Aorta (tissue), 5 donors: ENCODE measurements at regions not wholly inside any gene's neighbourhood (a gene's known extent, or its start where the extent isn't known, plus 50 kb on each side); places are given as distances from the start of the nearest gene placed in this dataset.

ENCODE experiments used
- ATAC-seq: fragments of 200-7000 bp; cut with Tn5 transposase; one replicate; pipeline ENCODE4 v1.9.1; 2022; ENCODE audit warnings: moderate library complexity; ENCODE audit not compliant: low FRiP score
- DNase-seq, 2 donors: peaks; one replicate each; pipeline ENCODE4 v3.0.0-alpha.2; 2020
- H3K27ac ChIP-seq, 2 donors: one replicate each; pipeline ENCODE4 v1.5.1; 2013; ENCODE audit warnings: low read length in 2 of 2, mild to moderate bottlenecking in 2 of 2, moderate library complexity in 2 of 2, control low read depth in 1 of 2, inconsistent platforms in 1 of 2, low read depth in 1 of 2
- H3K27me3 ChIP-seq, 2 donors: one replicate each; pipeline ENCODE4 v1.6.1; 2013; ENCODE audit warnings: control low read depth in 1 of 2, low read length in 1 of 2, mild to moderate bottlenecking in 1 of 2, moderate library complexity in 1 of 2; ENCODE audit not compliant: insufficient read depth in 2 of 2, control insufficient read depth in 1 of 2
- H3K36me3 ChIP-seq, 2 donors: one replicate each; pipeline ENCODE4 v1.6.1; 2013; ENCODE audit warnings: control low read depth in 1 of 2, low read length in 1 of 2, mild to moderate bottlenecking in 1 of 2; ENCODE audit not compliant: insufficient read depth in 2 of 2, control insufficient read depth in 1 of 2
- H3K4me1 ChIP-seq, 2 donors: one replicate each; pipeline ENCODE4 v1.6.1; 2013; ENCODE audit warnings: low read length in 2 of 2, control low read depth in 1 of 2, mild to moderate bottlenecking in 1 of 2, moderate library complexity in 1 of 2; ENCODE audit not compliant: insufficient read depth in 2 of 2, control insufficient read depth in 1 of 2
- H3K4me3 ChIP-seq, 2 donors: one replicate each; pipeline ENCODE4 v1.5.1; 2013; ENCODE audit warnings: low read length in 2 of 2, control low read depth in 1 of 2, mild to moderate bottlenecking in 1 of 2
- H3K9me3 ChIP-seq: one replicate; pipeline ENCODE4 v1.6.1; 2013; ENCODE audit warnings: mild to moderate bottlenecking, low read length; ENCODE audit not compliant: control insufficient read depth
- WGBS, 2 donors: extraction: QIAGEN DNeasy Blood & Tissue Kit; methylation state at CpG; one replicate each; pipeline ENCODE4 v1.1.7; 2013; 5-methylcytosine and 5-hydroxymethylcytosine counted together
- intact Hi-C, 2 donors: fragments of 100-400 bp; cut with DNase I; formaldehyde crosslinking; loops; one replicate each; pipeline versions ENCODE4 v1.14.2 to v1.15.0; 2022
- donor health status: healthy with polysubstance abuse.
- donor health status: Bipolar disorder and iron deficiency.
- donor health status: DM: no; HTN: no; CAD: no.
- donor health status: DM: no; HTN: no; CAD: no.
- donor health status: DM: yes; HTN: yes; CAD: no.

DNA sequence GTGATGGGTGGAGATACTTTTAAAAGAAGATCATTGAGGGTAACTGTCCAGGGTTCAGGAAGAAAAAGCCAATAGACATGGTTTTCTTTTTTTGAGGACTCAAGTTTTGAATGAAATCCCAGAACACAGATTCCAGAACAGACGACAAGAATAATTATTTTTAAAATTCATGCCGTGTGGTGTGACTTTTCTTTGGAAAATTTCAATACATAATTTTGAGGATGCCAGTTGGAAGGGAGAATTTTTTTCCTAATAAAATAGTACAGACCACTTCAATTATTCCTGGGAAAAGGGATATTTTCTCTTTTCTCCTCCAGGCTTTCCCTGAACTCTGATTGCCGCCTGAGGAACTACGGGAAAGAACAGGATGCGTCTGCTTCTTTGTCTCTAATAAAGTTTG, 951.4 kb downstream of the KCNMA1 start:
- ATAC-seq (no peak), DNase-seq (no peak)
- 8 to 9% methylated on average over 5 of the region's 5 CpGs for WGBS, 2 donors
- H3K4me1 ChIP-seq: peaks cover 2 to 12% of the 10 kb centered on the region in 2 donors
- no peaks in the 10 kb centered on the region for H3K27me3 ChIP-seq
- H3K4me3 ChIP-seq: no peak overlapping the region
- intact Hi-C loops: no loop called here
- no peaks in the 10 kb centered on the region for H3K9me3 ChIP-seq
- no peaks in the 10 kb centered on the region for H3K36me3 ChIP-seq
- H3K27ac ChIP-seq: peak overlapping the region; percentile 34 to 46

GRCh38 chr10:76684968-76685367, 952.6 kb downstream of the KCNMA1 start:
- no peak for ATAC-seq
- Histone ChIP-seq H3K9me3 (no peaks in the 10 kb centered on the region), H3K27me3 (no peaks in the 10 kb centered on the region), H3K36me3 (no peaks in the 10 kb centered on the region), H3K4me3 (no peak overlapping the region), H3K27ac (no peak overlapping the region), H3K4me1 (peaks cover 2 to 14% of the 10 kb centered on the region in 2 donors)
- DNase-seq: no peak
- intact Hi-C loops: loop anchor here in 1 of 2 donors (5.0 kb wide), 1 partner anchor 32 kb away; no protein-coding TSS in a partner anchor
- 84 to 92% methylated on average over 5 of the region's 5 CpGs for WGBS, 2 donors

DNA sequence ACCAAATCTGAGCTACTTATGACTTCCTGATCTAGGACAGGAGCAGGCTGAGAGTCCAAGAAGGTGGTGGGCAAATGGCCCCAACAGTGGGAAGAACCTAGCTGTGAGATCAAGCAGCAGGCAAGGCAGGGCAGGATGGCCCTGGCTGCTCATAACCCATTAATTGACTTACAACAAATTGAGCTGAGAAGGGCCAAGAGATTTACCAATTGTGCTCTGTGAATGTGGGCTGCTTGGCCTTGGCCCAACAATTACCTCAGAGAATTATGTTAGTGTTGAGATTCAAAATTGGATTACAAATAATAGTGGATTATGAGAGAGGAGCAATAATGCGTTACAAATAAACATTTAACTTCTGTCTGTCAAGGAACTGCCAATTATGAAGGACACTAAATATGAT, 956.5 kb downstream of the KCNMA1 start:
- H3K4me3 ChIP-seq: no peak overlapping the region
- H3K27me3 ChIP-seq: no peaks in the 10 kb centered on the region
- ATAC-seq: no peak
- no peaks in the 10 kb centered on the region for H3K36me3 ChIP-seq
- H3K27ac ChIP-seq: peak overlapping the region in 1 of 2 donors; percentile 28
- no peaks in the 10 kb centered on the region for H3K9me3 ChIP-seq
- 7 to 19% methylated on average over 1 of the region's 1 CpG for WGBS, 2 donors
- intact Hi-C loops: loop anchor here in 1 of 2 donors (5.0 kb wide), 1 partner anchor 36 kb away; no protein-coding TSS in a partner anchor
- H3K4me1 ChIP-seq: peaks cover 6 to 12% of the 10 kb centered on the region in 2 donors
- DNase-seq: no peak

- intact Hi-C loops: loop anchor here (5.0 to 10.0 kb wide), 4 partner anchors 94 to 433 kb away; no protein-coding TSS in a partner anchor
- no peaks in the 10 kb centered on the region for H3K9me3 ChIP-seq
- ATAC-seq (no peak), DNase-seq (no peak)
- H3K4me3 ChIP-seq: no peak overlapping the region
- peak overlapping the region in 1 of 2 donors; percentile 64 for H3K27ac ChIP-seq
- peaks cover 6% of the 10 kb centered on the region in 2 donors for H3K4me1 ChIP-seq
- 81 to 87% methylated on average over 2 of the region's 2 CpGs for WGBS, 2 donors
- H3K27me3 ChIP-seq: no peaks in the 10 kb centered on the region
- no peaks in the 10 kb centered on the region for H3K36me3 ChIP-seq
Observed at GRCh38 chr10:76679030-76679429, 958.6 kb downstream of the KCNMA1 start.

DNA sequence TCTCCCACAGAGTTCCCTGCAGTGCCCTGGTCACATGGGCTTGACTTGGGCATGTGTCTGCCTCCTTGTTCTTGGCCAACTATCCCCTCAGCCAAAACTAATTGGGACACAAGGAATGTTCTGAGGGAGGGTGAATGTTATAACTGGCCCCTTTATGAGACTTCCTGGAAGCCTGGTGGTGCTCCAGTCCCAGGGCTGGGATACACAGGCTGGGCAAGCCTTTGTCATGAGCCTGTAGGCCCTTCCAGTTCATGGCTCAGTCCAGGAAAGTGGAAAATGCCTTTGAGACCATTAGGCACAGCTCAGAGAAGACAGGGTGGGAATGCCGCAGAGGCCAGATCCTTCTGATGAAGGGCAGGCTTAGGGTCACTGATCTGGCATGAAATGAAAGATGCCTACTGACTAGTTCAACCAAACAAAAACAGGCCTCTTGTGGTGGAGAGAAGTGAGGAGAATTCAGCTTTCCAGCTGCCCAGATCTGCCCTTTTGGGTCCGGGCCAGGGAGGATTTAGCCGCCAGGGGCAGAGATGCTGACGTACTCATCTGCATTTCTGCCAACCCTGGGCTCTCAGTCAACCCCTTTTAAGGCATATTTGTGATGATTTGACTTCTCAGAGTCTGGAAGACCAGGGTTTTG, 961.5 kb downstream of the KCNMA1 start:
- Histone ChIP-seq H3K27me3 (no peaks in the 10 kb centered on the region), H3K36me3 (no peaks in the 10 kb centered on the region), H3K27ac (peak overlapping the region; percentile 68 to 100), H3K4me1 (peaks cover 4 to 6% of the 10 kb centered on the region in 2 donors), H3K4me3 (no peak overlapping the region), H3K9me3 (no peaks in the 10 kb centered on the region)
- peak; percentile 94 for ATAC-seq
- DNase-seq: peak; percentile 88 to 92
- intact Hi-C loops: loop anchor here (5.0 to 10.0 kb wide), 4 partner anchors 91 to 436 kb away; no protein-coding TSS in a partner anchor
- WGBS, 2 donors: 0 to 6% methylated on average over 4 of the region's 4 CpGs

GRCh38 chr10:76675561-76675950, 962.1 kb downstream of the KCNMA1 start:
- no peak for ATAC-seq
- H3K36me3 ChIP-seq: no peaks in the 10 kb centered on the region
- no peak for DNase-seq
- H3K4me3 ChIP-seq: no peak overlapping the region
- H3K27ac ChIP-seq: peak overlapping the region; percentile 68 to 100
- intact Hi-C loops: loop anchor here (5.0 to 10.0 kb wide), 4 partner anchors 91 to 437 kb away; no protein-coding TSS in a partner anchor
- H3K9me3 ChIP-seq: no peaks in the 10 kb centered on the region
- WGBS, 2 donors: 5 to 6% methylated on average over 3 of the region's 3 CpGs
- peaks cover 3 to 6% of the 10 kb centered on the region in 2 donors for H3K4me1 ChIP-seq
- H3K27me3 ChIP-seq: no peaks in the 10 kb centered on the region

DNA sequence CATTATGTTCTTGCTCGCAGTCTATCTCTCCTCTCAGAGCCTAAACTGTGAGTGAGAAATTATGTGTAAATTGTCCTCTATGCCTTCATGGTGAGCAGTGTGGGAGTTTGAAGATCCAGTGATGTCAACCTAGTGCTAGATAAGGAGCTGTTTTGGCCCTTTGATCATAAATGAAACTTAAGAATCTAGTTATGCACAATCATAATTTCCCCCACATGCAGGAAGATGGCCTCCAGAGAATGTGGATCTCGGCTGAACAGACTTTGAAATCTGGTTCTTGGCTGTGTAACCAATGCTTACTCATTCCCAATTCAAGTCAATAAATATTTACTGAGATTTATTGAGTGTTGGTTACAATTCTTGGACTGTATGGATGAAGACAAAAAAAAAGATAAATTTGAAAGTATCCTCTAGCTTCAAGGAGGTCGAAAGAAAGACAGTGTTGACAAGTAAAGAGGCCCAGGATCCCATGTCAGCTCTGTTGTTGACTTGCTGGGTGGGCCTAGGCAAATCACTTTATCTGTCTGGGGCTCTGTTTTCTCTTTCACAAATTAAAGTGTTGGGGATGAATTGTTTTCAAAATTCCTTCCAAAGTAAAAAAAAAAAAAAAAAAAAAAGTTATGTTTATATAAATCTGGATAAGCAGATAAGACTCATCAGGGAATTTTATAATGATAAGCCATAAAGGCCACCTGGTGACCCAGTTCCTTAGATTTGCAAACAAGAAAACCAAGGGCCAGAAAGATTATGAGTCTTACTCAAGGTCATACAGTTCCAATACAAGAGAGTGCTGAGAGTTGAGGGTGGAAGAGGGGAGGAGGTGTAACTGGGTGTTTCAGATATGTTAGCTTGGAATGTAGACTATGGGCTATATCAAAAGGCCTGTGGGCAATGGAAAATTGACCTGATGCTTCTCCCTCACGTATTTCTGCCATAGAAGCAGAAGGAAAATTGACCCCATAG, 969.9 kb downstream of the KCNMA1 start:
- H3K4me3 ChIP-seq: no peak overlapping the region
- intact Hi-C loops: no loop called here
- H3K27ac ChIP-seq: no peak overlapping the region
- no peaks in the 10 kb centered on the region for H3K27me3 ChIP-seq
- ATAC-seq (peak; percentile 72), DNase-seq (no peak)
- no peaks in the 10 kb centered on the region for H3K36me3 ChIP-seq
- 91 to 92% methylated on average over 4 of the region's 4 CpGs for WGBS, 2 donors
- H3K4me1 ChIP-seq: no peaks in the 10 kb centered on the region
- H3K9me3 ChIP-seq: no peaks in the 10 kb centered on the region

DNA sequence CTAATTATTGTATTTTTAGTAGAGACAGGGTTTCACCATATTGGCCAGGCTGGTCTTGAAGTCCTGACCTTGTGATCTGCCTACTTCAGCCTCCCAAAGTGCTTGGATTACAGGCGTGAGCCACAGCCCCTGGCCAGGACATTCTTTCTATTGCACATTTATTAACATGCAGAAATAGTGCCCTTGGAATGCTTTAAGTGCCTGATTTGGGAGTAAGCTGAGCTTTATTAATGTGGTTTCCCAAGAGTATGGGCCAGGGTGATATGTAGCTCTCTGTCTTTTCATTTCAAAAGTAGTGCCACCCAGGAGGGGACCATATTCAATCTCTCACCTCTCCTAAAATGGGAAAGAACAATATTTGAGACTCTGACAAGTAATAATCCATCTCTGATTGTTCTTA, 970.7 kb downstream of the KCNMA1 start:
- intact Hi-C loops: no loop called here
- Histone ChIP-seq H3K36me3 (no peaks in the 10 kb centered on the region), H3K4me3 (no peak overlapping the region), H3K4me1 (no peaks in the 10 kb centered on the region), H3K27ac (no peak overlapping the region), H3K9me3 (no peaks in the 10 kb centered on the region), H3K27me3 (no peaks in the 10 kb centered on the region)
- ATAC-seq (no peak), DNase-seq (no peak)
- 52 to 69% methylated on average over 1 of the region's 1 CpG for WGBS, 2 donors
